ENCODE measurements at regions not wholly inside any gene's neighbourhood (a gene's known extent, or its start where the extent isn't known, plus 50 kb on each side); places are given as distances from the start of the nearest gene placed in this dataset.
"Not testable (repeated sequence)": the region's sequence is repeated elsewhere in the genome, so short reads cannot be mapped to it uniquely, and the experiment has no call there.

GRCh38 chr5:160479220-160479619 is 57.6 kb downstream of the PTTG1 start:
- no peak for DNase-seq (ENCODE audit: low read depth)

GRCh38 chr5:160479926-160480325 is 58.3 kb downstream of the PTTG1 start:
- no peak for DNase-seq (ENCODE audit: low read depth)

DNA sequence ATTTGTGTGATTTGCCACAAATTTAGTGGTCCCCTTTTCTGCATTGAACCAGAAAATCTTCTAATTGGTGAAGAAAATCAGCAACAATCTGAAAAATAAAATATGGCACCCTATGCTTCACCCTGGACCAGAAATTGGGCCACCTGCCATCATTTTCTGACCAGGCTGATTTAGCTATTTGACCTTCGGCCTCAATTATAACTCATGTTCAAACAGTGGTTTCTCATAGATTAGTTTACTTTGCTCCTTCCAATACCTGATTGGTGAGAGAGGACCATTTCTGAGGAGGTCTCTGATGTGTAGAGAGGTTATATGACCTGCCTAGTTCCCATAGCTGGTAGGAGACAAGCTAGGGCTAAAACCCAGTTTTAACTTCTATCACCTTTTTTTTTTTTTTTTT is 59.0 kb downstream of the PTTG1 start:
- DNase-seq (ENCODE audit: low read depth), result no peak

- no peak for DNase-seq (ENCODE audit: low read depth)
Measured at GRCh38 chr5:160484678-160485077, 63.0 kb downstream of the PTTG1 start.

DNA sequence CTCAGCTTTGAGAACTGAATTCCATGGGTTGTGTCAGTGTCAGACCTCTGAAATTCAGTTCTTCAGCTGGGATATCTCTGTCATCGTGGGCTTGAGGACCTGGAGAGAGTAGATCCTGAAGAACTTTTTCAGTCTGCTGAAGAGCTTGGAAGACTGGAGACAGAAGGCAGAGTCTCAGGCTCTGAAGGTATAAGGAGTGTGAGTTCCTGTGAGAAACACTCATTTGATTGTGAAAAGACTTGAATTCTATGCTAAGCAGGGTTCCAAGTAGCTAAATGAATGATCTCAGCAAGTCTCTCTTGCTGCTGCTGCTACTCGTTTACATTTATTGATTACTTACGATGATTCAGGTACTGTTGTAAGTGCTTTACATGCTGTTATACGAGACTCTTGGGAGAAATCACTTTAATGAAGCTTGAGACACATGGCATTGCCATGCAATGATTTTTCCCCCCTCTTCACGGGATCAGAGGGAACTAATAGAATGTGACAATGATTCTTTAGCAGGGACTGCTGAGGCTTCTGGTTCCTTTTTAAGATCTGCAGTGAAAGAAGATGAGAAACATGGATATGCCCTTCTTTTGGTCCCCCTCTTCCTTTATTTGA is 63.8 kb downstream of the PTTG1 start:
- DNase-seq (ENCODE audit: low read depth), result no peak

DNA sequence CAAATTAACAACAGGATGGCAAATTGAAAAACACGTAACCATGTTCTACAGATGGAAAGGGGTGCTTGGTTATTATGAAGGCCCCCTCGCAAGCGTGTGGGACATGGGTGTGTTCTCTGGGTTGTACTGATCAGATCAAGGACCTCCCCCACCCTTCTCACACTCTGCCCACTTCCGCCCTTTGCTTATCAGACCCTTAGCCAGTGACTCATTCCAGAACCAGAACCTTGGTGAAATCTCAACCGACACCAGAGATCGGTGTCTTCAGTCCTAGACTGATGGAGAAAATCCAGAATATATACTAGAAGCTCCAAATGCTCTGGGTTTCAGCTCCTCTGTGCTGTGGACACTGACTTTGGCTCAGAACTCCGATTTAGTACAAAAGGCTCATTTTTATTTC is 64.9 kb downstream of the PTTG1 start:
- DNase-seq (ENCODE audit: low read depth), result no peak

GRCh38 chr5:160488394-160489325 is 67.0 kb downstream of the PTTG1 start:
- DNase-seq (ENCODE audit: low read depth), result no peak

DNA sequence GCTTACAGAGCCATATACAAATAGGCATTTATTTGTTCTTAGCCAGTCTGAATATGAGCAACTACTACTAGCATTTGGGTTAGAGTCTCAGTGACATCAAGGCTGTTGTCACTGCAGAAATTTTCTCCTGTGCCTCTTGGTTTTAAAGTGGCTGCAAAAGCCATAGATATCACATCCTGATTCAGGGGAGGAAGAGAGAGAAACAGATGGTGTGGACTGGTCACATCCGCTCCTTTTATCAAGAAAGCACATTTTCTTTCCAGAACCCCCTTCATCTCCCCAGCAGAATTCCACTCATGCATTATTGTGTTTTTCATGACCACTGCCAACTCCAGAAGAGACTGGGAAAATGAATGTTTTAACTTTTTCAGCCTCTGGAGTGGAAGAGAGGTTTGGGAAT is 69.8 kb downstream of the PTTG1 start:
- no peak for DNase-seq (ENCODE audit: low read depth)

DNA sequence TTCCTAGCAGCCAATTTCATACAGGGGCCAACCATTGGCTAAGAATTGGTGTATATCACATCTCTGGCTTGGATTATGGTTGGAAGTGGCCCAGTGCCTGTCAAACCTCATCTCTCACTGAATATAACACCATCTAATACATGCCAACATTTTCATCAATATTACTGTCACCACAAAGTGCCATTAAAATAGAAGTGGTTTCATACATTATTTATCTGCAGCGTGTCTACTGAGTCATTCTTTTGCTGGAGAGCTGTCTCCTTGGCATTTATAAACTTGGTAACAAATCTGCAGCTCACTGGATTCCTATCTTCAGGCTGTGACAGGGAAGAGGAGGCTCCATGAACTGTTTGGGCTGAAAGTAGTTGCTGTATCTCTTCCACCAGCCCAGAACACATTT is 70.9 kb downstream of the PTTG1 start:
- no peak for DNase-seq (ENCODE audit: low read depth)

GRCh38 chr5:160493806-160494338 is 72.2 kb downstream of the PTTG1 start:
- no peak for DNase-seq (ENCODE audit: low read depth)

DNA sequence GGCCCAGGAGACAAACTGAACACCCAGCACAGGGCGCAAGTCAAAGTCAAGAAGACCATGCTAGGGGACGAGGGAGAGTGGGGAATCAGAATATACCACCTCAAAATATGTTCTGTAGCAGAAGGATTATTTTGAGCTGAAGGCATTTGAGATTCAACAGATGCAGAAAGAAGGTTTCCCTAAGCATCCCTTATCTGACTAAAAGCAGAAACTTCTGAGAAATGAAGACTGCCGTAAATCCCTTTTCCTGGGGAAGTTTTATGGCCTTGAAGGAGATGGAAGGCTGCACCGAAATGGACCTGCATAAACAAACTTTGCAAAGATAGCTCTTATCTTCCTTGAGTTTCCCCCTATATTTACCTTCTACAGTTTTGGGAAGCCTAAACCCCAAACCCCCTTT is 72.8 kb downstream of the PTTG1 start:
- no peak for DNase-seq (ENCODE audit: low read depth)

GRCh38 chr5:160496334-160496733 is 74.7 kb downstream of the PTTG1 start:
- no peak for DNase-seq (ENCODE audit: low read depth)

- DNase-seq (ENCODE audit: low read depth), result no peak
Measured at GRCh38 chr5:160496784-160497183, 75.1 kb downstream of the PTTG1 start.

- no peak for DNase-seq (ENCODE audit: low read depth)
Measured at GRCh38 chr5:160497878-160498277, 76.2 kb downstream of the PTTG1 start.

DNA sequence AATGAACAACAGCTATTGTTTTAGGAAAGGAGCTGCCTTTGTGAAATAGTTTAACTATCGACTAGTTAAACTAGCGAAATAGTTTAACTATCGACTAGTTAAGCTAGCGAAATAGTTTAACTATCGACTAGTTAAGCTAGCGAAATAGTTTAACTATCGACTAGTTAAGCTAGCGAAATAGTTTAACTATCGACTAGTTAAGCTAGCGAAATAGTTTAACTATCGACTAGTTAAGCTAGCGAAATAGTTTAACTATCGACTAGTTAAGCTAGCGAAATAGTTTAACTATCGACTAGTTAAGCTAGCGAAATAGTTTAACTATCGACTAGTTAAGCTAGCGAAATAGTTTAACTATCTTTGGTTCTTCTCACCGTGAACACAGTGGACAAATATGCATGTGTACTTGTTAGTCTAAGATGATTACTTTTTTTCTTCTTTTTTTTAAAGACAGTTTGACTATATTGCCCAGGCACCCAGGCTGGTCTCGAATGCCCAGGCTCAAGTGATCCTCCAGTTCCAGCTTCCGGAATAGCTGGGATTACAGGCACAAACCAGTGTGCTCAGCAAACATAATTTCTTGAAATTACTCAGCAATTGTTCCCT is 76.9 kb downstream of the PTTG1 start:
- not testable (repeated sequence) for DNase-seq (ENCODE audit: low read depth)

DNA sequence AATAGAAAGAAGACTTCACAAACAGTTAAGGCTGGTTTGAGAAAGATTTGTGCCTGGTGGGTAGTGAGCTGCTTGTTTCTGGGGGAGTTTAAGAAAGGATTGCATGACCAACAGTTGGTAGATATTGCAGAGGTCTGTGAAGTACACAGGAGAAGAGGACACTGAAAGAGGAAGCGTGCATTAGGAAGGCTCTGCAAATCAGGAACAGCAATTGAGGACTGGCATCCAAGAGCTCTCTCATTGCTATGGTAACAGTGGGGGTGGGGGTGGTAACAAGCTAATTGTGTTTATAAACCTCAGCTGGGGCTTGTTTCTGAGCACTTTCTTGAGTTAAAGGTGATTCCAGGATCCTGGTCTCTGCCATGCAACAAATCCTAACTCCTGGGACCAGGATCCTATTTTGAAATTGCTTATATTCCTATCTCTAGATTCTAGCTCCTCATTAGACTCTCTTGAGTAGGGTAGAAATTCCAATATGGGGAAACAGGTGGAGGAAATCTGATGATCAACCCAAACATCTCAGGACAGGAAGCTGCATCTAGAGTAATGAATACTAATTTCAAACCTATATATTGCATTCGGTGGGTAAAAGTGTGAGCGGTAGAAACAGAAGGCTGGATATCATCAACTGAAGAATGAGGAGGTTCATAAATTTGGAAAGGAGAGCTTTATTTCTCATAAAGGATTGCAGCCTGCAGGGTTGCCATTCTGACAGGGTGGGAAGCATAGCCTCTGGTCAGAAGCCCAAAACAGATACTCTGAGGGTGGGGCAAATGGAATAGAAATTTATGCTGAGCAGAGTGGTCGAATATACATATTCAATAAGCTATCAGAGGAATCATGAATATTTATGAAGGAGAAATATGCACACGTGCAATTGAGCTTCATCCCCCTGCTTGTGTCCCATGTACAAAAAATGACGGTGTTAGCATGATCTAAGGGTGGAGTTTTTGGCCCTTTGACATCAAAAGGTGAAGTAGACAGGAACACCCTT is 79.4 kb downstream of the PTTG1 start:
- no peak for DNase-seq (ENCODE audit: low read depth)

- DNase-seq (ENCODE audit: low read depth), result no peak
Measured at GRCh38 chr5:160504906-160505305, 83.3 kb downstream of the PTTG1 start.

DNA sequence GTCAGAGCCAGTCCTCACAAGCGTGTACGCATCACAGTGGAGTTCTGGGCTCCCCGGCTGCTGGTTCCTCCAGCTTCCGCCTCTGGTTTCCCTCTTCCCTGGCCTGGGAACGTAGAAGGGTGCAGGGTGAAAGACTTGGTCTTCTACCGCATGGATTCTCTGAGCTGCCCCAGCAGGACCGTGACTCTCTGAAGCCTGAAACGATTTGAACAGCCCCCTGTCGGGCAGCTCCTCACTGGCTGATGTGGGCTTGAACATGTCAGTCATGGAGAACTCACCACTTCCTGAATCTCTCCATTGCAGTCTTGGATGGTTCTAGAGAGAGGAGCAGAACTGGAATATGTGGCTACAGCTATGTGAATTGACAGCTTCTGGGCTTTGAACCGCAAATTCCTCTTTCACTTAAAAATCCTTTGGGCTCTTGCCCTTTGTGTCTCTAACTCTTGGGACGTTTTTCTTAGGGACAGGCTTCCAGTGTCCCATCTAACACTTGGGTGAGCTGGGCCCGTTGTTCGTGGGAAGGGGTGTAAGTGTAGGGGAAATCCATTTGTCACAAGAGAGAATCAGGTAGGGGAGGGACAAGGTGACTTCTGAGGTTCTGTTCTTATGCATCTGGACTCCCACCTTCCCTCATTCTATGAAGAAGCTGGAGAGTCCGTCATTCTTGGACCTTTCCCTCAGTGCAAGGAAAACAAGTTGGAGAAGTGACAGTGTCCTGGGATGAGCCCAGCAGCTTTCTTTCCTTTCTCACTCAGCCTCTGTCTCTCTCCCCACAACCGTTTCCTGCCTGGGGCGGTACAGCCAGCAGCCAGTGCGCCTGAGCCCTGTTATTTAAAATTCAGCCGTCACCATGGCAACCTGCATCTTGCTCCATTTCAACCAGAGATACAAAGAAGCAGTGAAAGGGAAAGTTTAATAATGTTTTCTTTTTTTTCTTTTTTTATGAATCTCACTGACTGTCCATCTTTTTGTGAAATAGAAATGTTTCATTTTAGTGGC is 84.7 kb downstream of the PTTG1 start:
- peak; percentile 37 for DNase-seq (ENCODE audit: low read depth)

- DNase-seq (ENCODE audit: low read depth), result no peak
Measured at GRCh38 chr5:160507221-160507721, 85.6 kb downstream of the PTTG1 start.

DNA sequence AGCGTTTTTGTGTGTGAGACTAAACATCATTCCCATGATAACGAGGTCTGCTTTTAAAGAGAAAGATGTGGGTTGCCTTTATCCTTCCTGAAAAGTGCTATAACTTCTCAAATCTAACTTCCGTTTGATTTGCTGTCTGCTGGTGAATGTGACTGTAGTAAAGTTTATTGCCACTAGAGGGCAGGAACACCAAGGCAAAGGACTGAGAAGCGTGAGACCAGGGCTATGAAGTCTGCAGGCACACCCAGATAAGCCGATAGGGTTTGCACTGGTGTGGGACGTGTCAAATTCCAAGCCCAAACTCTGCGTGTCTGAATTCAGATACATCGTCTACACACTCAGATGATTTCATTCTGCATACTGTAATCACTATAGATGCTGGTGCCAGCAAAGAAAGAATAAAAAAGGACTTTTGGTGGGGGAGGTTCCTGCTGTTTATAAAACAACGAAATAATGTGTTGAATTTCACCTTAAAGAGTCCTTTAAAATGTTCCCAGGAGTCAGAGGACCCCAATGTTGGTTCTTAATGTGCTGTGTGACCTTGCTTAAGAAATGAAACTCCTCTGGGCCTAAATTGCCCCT is 87.2 kb downstream of the PTTG1 start:
- DNase-seq (ENCODE audit: low read depth), result peak; percentile 29
